HG02840 (cell line): ENCODE measurements at regions not wholly inside any gene's neighbourhood (a gene's known extent, or its start where the extent isn't known, plus 50 kb on each side); places are given as distances from the start of the nearest gene placed in this dataset.

Source experiments
- ATAC-seq: cut with Tn5 transposase; IDR thresholded peaks from one replicate; pipeline ENCODE4 v1.9.1; 2021; ENCODE audit warnings: mild to moderate bottlenecking, moderate library complexity, moderate number of reproducible peaks; ENCODE audit not compliant: unreplicated experiment, low FRiP score

- ATAC-seq: no peak
Observed at GRCh38 chr15:85305050-85305449, 75.4 kb upstream of the AKAP13 start.

DNA sequence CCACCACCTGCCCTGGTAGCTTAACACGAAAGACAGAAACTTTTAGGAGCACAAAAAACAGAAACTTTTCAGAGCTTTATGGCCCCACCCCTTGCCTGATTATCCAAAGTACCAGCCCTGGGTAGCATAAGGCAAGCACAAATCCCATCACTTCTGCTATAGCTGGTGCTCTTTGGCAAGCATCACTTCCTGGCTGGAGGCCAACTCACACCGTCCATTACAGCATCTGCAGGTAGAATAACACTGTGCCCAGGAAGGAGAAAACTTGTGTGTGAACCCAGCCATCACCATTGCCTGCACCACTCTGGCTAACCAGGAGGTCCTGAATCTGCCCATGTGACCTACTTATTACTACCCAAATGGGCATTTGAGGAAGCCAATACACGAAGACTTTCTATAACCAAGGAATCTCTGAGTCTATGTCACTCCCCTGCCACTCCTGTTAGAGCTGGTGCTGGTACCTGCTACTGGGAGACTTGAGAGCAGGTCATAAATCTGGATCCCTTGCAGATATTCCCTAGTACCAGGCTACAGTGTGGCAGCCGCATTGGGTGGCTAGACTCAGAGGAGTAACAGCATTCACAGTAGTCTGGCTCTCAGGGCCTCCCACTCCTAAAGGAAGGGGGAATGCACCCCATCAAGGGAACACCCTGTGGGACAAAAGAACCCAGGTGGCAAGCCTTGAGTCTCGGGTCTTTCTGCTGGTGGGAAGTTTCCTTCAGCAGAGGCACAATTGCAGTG is 73.3 kb upstream of the AKAP13 start:
- no peak for ATAC-seq

DNA sequence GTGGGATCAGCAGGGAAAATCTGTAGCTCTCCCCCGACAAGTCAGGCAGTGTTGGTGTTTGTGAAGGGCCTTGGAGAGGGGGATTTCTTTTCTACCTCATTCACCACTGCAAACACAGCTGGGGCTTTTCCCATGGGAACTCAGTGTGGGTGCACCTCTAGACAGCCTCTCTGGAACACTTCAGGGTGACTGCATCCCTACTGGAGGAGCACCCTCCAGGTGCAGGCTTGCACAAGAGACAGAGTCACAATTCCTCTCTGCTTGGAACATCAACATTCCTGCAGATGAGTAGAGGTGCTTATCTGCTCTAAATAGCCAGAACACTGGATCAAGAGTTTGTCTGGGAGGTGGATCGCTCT is 72.7 kb upstream of the AKAP13 start:
- no peak for ATAC-seq

DNA sequence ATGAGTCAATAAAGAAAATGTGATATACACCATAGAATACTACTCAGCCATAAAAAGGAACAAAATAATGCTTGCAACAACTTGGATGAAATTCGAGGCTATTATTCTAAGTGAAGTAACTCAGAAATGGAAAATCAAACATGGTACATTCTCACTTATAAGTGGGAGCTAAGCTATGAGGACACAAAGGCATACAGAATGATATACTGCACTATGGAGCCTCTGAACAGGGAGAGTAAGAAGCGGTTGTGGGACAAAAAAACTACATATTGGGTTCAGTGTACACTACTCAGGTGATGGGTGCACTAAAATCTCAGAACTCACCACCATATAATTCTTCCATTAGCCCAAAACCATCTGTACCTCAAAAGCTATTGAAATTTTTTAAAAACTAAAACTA is 68.8 kb upstream of the AKAP13 start:
- ATAC-seq: no peak

- peak; percentile 88 for ATAC-seq
Observed at GRCh38 chr15:85312486-85312885, 67.9 kb upstream of the AKAP13 start.

DNA sequence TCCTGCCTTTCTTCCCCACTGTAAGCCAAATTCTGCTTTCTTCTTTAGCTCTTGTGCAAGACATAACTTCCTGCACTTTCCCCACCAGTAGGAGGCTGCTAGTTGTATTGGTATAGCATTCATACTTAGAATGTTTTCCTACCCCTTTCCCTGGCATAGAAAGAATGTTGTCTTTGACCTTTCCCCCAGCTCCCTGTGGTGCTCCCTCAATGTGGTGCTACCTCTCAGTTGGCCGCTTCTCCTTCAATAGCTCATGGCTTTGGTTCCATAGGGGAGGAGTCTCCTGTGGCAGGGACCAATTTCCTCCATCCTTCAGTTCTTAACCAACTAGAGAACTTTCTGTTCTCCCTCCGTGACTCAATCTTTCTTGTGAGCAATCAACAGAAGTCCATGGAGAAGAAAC is 67.5 kb upstream of the AKAP13 start:
- ATAC-seq: no peak

DNA sequence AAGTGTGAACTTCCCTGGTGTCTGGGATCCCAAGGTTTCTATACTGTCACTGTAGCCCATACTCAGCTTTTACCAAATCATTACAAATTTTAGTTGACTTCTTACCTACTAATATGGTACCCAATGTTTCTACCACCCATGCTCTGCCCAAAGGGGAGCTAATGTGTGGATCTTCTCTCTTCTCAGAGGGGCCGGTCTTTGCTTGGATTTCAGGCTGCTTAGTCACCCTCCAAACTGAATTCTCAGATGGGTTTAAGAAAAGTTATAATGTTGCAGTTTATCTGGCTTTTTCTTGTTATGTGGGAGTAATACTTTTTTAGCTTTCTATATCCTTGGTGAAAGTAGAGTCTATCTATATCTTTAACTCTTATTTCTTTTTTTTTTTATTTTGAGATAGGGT is 67.1 kb upstream of the AKAP13 start:
- no peak for ATAC-seq

DNA sequence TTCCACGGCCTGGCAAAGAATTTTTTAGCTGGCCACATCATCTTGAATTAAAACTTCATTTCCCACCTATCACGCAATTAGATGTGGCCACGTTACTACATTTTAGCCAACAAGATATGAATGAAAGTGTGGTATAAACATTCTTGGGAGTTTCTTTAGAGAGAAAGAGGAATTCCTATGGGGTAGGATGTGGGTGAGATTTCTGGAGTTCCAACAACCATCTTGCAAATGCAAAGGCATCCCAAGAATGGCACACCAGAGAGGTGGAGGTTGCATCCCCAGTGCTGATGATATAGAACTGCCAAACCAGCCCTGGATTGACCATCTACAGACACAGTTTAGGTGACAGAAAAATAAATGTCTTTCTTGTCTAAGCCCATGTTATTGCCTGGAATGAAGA is 66.3 kb upstream of the AKAP13 start:
- ATAC-seq: no peak

- ATAC-seq: no peak
Observed at GRCh38 chr15:85314633-85315032, 65.8 kb upstream of the AKAP13 start.

GRCh38 chr15:85316244-85316934 is 64.0 kb upstream of the AKAP13 start:
- ATAC-seq: no peak

- ATAC-seq: peak; percentile 89
Observed at GRCh38 chr15:85318048-85318731, 62.2 kb upstream of the AKAP13 start.

DNA sequence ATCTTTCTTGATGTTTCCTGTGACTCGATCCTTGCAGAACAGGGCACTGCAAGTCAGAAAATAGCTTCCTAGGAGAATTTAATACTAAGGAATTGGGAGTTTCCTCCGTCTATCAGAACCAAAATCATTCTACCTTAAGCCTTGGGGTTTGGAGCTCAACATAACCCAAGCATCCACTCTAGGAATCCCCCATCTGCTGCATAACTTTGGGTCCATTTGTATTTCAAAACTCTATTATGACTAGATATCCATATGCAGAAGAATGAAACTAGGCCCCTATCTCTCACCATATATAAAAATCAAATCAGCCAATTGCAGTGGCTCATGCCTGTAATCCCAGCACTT is 61.7 kb upstream of the AKAP13 start:
- no peak for ATAC-seq

GRCh38 chr15:85324202-85324601 is 56.2 kb upstream of the AKAP13 start:
- ATAC-seq: no peak

- ATAC-seq: no peak
Observed at GRCh38 chr15:85325834-85326233, 54.6 kb upstream of the AKAP13 start.

- no peak for ATAC-seq
Observed at GRCh38 chr15:85326291-85326690, 54.1 kb upstream of the AKAP13 start.

DNA sequence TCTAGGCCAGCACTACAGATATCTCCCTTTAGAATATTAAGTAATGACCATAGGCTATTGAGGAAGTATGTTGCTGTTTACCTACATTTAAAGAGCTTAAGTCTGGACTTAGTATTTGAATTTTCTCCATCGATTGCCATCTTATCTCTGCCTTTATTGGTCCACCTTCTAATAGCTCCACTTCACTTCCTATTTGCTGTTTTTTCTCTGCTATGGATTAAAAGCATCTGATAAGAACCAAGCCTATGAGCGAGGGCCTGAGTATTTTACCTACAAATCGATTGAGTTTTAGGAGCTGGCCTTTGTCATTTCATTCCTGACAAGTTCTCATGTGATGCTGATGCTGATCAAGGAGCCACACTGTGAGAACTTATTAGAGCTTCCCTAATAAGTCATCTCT is 52.6 kb upstream of the AKAP13 start:
- ATAC-seq: no peak

DNA sequence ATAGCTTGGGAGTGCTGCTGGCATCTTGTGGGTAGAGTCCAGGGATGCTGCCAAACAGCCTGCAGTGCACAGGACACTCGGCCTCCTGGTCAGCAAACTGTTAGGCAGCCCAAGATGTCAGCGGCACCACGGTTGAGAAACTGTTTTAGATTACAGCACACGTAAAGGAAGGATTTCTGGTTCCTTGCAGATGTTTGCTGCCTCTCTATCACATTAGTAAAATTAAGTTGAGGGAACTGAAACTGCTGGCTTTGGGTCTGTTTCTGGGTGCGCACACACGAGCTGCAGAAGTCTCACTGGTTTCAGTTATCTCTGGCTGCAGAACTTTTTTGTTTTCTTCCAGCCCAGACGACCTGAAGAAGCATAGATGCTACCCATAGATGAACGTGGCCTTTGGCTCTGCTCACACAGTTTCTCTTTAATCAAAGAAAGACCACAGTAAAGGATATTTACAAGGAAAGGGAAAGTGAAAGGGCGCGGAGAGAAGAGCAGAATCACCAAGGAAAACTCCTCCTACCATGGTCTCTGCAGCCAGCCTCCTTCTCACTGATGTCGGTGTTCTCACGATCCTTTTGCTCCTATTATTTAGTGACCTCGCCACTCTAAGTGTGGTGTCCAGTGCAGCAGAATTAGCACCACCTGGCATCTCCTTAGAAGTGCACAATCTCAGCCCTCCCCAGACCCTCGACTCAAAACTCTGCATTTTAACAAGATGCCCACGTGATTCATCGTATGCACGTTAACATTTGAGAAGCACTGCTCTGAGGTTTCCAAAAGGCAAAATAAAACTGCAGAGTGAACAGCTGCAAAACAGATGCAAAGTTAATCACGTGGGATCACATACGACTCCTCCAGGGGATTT is 50.6 kb upstream of the AKAP13 start:
- peak; percentile 65 for ATAC-seq
